ENCODE measurements at regions not wholly inside any gene's neighbourhood (a gene's known extent, or its start where the extent isn't known, plus 50 kb on each side); places are given as distances from the start of the nearest gene placed in this dataset.

DNA sequence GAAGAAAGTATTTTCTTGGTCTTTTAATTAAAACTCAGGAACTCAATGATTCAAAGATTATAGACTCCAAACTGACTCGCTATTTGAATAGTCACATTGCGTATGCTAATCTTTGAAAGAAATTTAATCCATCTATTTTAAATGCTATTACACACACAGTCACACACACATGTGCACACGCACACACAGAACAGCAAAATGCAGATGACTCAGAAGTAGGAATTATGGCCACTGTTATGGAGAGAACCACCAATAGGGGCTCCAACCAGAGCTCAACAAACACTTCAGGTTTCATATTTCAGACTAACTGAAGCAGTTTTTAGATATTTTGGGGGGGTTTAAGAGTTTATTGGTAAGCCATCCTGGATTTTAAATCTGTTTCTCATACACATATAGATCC lies 1917.9 kb downstream of the EFNA5 start:
- TF ChIP-seq POLR2AphosphoS5 (IDR thresholded peaks at IDR 0.05; ENCODE audit: insufficient read depth, low read depth, low read length), result no peak
- no peak for TF ChIP-seq POLR2A (IDR thresholded peaks at IDR 0.05; ENCODE audit: low read depth, low read length)
- TF ChIP-seq EZH2 (IDR thresholded peaks at IDR 0.05; ENCODE audit: borderline replicate concordance, low read depth, low read length, severe bottlenecking), result no peak
- TF ChIP-seq, protein P1, sequence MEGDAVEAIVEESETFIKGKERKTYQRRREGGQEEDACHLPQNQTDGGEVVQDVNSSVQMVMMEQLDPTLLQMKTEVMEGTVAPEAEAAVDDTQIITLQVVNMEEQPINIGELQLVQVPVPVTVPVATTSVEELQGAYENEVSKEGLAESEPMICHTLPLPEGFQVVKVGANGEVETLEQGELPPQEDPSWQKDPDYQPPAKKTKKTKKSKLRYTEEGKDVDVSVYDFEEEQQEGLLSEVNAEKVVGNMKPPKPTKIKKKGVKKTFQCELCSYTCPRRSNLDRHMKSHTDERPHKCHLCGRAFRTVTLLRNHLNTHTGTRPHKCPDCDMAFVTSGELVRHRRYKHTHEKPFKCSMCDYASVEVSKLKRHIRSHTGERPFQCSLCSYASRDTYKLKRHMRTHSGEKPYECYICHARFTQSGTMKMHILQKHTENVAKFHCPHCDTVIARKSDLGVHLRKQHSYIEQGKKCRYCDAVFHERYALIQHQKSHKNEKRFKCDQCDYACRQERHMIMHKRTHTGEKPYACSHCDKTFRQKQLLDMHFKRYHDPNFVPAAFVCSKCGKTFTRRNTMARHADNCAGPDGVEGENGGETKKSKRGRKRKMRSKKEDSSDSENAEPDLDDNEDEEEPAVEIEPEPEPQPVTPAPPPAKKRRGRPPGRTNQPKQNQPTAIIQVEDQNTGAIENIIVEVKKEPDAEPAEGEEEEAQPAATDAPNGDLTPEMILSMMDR (IDR thresholded peaks at IDR 0.05; ENCODE audit: extremely low read depth in 1 of 2, insufficient read depth in 1 of 2, low read depth in 1 of 2, low read length in 2 of 2), result no peak

Measured in endothelial cell of umbilical vein (primary cell).